HG03097 (cell line): ENCODE measurements at regions not wholly inside any gene's neighbourhood (a gene's known extent, or its start where the extent isn't known, plus 50 kb on each side); places are given as distances from the start of the nearest gene placed in this dataset.
A peak's percentile ranks its signal among the peaks of the same experiment; 100 is the strongest.

Source experiments
- ATAC-seq: cut with Tn5 transposase; IDR thresholded peaks from one replicate; pipeline ENCODE4 v1.9.1; 2021; ENCODE audit not compliant: unreplicated experiment, low FRiP score

DNA sequence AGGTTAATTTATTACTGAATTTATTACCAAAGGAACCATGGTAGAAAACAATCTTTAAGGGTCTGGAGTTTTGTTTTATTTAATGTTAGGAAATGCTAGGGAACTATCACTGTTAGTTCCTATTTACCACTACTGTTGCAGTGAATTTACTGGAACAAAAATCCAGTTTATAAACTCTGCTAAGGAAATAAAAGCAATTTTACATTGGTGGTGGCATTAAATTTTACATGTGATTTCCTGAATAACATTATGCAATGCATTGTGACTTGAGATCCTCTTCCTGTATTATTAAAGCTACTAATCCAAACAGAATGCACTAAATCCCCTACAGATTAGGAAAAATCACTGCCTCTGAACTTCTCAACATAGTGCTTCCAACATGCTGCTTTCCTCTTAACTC is 599.5 kb upstream of the PTGER4 start:
- ATAC-seq: no peak

DNA sequence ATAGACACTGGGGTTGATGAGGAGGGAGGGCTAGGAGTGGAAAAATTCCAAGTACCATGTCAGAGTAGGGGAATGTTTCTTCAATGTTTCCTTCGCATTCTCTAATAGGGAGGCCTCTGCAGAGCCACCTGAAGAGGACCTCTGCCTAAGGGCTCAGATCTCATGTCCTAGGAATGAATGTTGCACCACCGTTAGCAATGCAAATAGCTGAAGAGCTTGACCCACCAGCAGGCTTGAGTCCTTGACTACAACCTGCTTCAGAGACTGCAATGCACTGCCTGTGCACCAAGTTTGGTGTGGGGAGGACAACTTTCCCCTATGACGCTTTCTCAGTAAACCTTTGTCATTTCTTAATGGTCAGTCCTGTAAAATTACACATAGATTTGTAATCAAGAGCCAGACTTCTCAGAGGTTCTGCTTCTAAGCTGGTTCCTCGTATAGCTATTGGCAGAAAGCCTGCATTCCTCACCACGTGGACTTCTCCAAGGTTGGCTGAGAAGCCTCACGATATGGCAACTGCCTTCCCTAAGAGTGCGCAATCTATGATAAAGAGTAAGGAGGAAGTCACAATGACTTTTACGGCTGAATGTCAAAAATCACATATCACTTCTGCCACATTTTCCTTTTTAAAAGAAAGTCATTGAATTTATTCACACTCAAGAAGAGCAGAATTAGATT is 600.7 kb upstream of the PTGER4 start:
- no peak for ATAC-seq

DNA sequence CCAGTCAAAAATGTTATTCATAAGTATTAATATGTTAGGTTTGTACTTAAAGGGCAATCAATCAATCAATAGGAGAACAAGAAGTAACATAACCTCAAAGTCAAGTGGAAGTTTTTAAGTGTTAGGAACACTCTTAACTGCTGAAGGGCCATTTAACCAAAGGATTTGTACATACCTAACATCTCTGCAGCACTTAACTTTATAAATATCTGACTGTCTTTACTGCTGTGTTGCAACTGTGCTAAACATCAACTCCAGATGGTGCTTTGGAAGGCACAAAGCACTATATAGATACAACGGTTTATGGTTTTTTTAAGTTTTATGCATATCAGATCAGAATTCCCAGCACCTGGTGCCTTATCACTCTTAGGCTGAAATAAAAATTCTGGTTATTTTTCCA is 604.9 kb upstream of the PTGER4 start:
- ATAC-seq: no peak

DNA sequence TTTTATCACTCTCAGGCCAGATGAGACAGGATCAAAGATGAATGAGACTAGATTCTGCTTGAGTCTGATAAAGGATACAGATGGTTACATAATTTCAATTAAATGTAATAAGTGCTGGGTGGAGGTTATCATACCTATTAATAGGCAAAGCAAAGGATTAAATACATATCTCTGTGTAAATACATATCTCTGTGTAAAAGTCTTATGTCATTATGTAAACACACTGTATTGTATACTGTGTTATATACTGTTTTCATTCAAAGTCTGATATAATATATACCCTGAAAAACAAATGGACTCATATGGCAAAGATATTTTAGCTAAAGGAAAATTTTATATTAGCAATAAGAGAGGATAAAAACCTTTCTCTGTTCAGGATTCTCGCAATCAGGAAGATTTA is 605.8 kb upstream of the PTGER4 start:
- no peak for ATAC-seq

DNA sequence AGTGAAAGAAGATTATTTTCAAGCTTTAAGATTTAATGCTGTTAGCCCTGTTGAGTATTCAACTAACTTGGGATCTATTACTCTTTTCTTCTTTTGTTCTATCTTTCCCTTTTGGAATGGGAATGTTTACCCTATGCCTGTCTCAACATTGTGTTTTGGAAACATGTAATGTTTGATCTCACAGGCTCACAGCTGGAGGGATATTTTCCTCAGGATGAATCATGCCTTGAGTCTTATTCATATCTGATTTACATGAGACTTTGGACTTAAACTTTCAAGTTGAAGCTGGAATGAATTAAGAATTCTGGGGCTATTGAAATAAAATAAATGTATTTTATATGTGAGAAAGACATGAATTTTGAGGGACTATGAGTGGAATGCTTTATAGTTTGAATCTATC is 607.8 kb upstream of the PTGER4 start:
- ATAC-seq: no peak

DNA sequence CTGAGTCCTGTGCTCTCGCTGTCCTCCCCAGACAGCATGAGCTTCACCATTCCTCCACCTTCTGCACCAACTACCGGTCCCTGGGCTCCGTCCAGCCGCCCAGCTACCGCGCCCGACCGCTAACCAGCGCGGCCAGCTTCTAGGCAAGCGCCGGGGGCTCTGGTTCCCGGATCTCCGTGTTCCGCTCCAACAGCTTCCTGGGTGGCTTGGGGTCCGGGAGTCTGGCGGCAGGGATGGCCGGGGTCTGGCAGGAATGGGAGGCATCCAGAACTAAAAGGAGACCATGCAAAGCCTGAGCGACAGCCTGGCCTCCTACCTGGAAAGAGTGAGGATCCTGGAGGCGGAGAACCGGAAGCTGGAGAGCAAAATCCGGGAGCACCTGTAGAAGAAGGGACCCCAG is 613.1 kb upstream of the PTGER4 start:
- no peak for ATAC-seq

DNA sequence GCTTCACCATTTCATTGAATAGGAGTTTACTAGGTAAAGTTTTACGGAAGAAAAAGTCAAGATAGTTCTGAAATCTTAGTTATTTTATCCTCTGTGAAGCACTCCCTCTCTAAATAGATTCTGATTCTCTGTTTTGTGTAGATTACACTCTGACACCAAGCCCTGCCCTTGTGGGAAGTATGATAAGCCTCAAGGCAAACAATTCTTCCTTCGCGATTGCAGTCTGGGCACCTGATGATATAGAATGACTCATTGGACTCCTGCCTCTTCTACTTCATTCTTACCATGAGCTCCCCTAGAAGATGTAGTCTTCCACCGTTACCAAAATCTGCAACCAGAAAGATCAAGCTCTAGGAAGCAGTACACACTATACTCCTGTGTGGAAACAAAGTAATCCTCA is 626.9 kb upstream of the PTGER4 start:
- ATAC-seq: no peak

DNA sequence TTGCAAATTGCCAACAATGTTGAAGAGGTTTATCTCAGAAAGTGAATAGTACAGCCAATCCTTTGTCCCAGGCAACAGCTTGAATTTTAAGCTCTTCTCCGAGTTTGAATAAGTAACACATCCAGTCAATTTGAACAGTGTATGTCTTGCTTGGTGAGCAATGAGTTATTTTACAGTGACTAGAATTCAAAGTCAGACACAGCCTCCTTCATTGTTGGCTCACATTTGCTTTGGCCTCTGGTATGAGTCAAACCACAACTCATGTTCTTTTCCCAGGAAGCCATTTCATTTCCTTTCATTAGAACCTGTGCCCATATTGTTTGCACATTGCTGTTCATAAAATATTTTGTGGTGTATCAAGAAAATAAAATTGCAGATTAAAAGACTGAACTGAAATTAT is 622.0 kb upstream of the DAB2 start:
- ATAC-seq: no peak

DNA sequence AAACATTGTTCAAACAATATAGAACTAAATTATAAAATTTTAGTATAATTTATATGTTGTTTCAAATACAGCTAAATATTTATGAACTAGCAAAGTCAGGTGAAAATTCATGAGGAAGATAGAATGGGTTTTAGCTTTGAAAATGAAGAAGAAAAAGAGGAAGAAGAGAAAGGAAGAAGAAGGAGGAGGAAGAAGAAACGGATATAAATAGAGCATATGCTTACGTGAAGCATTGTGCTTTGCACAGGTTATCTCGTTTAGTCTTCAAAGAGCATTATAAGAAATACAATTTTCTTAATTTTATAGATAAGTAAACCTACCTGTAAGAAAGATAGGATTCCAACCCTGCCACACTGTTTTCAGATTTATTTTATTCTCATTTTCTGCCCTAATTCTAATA is 620.6 kb upstream of the DAB2 start:
- ATAC-seq: no peak

DNA sequence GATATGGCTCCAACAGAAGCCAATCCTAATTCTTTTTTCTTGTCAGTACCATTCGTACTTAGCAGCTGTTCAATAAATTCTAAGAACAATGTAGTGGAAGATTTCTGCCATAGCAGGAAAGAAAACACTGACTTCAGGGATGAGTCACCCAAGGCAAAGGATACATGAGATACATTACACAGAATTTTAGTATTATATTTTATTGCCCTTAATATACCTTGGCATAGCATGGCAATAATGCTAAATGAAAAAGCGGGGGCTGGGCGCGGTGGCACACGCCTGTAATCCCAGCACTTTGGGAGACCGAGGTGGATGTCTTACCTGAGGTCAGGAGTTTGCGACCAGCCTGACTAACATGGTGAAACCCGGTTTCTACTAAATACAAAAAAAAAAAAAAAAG is 619.1 kb upstream of the DAB2 start:
- no peak for ATAC-seq

DNA sequence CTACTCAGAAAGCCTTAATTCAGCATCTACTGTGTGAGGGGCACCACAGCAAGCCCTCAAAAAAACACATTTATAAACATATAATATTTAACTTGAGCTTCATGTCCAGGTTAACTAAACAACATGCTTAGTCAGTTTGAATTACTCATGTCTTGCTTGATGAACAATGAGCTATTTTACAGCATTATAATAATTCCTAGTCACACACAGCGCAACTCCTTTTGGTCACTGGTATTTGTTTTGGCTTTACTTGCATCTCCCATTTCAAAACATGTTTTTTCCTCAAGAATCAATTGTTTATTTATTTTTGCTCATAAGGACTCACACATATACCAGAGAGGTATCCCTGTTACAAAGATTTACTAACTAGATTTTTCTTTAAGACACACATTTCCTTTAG is 616.7 kb upstream of the DAB2 start:
- ATAC-seq: no peak

DNA sequence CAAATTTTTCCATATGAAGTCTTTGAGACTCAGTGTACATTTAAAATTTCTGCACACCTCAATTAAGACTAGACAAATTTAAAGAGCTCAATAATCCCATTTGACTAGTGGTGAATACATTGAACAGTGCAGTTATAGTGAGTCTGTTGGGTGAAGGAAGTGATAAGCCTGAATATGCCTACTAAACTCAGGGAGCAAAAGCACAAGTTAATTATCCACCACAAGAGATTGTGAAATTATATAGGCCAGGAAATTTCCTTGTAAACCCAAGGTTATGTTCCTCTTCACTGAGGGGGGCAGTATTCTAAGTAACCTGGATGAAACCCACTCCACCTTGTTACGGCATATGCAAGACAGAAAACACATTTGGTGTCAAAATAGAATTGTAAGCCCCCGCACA is 612.9 kb upstream of the DAB2 start:
- ATAC-seq: no peak

DNA sequence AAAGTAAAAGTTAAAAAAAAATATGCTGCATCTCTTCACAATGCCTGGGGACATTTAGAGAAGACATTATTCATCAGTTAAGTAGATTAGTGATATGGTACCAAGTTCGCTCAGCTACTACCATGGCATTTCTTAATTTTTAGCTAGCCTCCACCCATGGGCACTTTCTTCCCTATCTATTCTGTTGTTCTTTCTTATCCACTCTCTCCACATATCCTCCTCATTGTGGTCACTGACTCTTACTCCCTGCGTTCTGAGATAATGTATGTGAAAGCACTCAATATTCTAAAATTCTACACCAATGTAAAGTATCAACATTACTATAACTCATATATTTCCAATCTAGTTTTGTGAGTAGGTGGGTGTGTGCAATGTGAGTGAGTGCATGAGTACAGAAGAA is 609.7 kb upstream of the DAB2 start:
- ATAC-seq: no peak

DNA sequence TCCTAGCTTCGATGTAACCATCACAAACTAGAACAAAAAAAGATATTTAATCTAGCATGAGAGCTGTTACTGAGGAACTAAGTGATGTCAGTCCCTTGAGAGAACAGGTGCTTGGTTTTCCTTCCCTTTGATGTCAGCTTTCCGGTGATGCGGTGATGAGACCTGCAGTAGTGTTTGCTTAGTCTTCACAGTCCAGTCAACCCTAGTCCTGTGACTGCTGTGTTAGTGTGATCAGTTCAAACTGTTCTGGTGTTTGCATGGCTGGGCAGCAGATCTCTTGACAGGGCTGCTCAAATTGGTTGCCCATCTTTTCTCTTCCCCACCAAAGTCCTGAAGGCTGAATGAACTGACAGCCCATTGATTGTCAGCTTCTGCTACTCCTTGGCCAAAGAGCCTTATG is 608.6 kb upstream of the DAB2 start:
- peak; percentile 99 for ATAC-seq

DNA sequence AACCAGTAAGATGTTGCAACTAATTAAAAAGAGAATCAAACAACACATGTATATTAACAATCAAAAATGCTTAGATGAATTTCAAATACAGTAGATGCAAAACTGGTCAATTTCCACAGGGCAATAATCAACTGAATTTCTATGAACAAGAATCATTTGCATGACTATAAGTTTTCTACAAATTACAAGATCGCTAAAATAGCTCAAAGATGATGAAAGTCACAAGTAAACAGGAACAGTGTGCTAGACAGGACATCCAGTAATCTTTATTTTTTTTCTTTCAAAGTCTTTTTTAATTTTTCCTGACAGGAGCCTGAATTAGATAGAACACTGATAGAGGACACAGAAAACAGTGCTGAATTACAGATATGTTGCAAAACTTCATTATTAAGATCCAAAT is 608.2 kb upstream of the DAB2 start:
- ATAC-seq: no peak

DNA sequence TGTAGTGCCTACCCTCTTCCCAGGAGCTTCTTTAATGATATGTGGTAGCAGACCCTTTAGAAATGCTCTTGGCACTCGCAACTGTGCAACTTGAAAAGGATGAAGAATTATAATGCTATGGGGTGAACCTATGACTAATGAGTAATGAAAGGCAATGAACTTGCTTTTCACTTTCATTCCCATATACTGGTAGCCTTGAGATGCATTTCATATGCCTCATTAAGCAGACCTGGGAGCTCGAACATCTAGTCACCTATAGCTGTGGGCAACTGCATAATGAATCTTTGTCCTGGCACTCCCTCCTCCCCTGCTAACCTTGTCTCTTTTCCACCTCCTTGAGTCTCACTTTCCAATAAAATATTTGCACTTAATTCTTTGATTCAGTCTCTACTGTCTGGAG is 605.9 kb upstream of the DAB2 start:
- no peak for ATAC-seq

DNA sequence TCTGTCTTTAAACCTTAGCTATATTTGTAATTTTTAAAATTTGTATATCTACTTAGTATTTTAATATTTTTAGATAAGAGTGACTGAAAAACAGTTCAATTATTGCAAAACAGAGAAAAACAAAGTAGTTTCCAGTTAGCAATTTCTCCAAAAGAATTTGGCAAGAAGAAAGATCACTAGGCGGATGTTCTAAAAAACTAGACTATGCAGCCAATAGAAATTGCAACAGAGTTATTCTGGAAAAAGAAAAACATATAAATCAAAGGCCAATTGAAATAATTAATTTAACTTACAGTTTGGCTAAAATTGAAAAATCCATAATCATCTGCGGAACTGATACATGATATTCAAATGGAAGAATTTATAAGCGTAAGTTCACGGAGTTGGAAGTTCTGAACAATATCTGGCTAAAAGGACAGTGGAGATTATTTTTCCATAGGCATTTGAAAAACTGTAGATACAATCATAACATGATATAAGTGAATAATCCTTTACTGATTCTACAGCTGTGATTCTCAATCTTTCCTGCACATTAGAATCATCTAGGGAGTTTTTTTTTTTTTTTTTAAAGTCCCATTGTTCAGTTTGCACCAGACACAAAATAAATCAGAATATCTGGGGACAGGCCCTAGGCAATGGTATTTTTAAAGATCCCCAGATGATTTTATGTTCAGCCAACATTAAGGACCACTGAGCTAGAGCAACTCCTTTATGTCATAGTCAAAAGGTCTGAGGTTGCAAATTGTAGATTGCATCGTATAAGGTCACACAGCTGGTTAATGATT is 605.1 kb upstream of the DAB2 start:
- ATAC-seq: no peak

DNA sequence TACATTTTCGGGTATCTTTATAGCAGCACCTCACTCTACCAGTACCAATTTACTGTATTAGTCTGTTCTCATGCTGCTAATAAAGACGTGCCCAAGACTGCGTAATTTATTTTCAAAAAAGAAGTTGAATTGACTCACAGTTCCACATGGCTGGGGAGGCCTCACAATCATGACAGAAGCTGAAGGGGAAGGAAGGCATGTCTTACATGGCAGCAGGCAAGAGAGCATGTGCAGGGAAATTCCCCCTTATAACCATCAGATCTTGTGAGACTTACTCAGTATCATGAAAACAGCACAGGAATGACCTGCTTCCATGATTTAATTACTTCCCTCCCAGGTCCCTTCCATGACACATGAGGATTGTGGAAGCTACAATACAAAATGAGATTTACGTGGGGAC is 602.6 kb upstream of the DAB2 start:
- no peak for ATAC-seq

DNA sequence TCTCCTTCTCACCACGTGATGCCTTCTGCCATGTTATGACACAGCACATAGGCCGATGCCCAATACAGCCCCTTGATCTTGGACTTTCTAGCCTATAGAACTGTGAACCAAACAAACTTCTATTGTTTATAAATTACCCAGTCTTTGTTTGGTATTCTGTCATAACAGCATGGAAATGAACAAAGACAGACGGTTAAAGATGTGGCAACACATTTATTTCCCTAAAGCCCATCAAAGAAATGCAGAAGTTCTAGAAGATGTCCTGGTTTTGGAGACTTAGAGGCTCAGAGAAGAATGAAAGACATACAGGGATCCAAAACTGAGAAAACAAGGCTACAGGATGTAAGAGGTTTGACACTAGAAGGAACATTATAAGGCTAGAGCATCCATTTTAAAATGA is 600.8 kb upstream of the DAB2 start:
- ATAC-seq: no peak

DNA sequence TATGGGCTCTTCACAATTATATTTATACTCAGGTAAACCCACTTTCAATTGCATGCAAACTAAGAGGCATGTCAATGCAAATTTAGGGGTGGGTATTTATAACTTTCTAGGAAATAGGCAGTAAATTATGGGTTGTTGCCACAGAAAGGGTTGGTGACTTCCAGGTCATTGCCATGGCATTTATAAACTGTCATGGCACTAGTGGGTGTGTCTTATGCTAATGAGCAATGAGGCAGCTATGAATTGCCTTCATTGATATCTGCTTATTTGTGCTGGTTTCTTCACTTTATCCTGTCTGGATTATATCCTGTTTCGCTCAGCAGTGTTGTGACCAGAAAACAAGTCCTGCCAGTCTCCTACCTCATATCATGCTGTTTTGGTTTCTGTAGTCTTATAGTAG is 597.3 kb upstream of the DAB2 start:
- ATAC-seq: no peak

DNA sequence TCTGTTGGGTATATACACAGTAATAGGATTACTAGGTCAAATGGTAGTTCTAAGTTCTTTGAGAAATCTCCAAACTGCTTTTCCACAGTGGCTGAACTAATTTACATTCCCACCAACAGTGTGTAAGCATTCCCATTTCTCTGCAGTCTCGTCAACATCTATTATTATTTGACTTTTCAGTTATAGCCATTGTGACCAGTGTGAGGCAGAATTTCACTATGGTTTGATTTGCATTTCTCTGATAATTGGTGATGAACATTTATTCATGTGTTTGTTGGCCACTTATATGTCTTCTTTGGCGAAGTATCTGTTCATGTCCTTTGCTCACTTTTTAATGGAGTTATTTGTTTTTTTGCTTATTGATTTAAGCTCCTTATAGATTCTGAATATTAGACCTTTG is 596.2 kb upstream of the DAB2 start:
- ATAC-seq: no peak

DNA sequence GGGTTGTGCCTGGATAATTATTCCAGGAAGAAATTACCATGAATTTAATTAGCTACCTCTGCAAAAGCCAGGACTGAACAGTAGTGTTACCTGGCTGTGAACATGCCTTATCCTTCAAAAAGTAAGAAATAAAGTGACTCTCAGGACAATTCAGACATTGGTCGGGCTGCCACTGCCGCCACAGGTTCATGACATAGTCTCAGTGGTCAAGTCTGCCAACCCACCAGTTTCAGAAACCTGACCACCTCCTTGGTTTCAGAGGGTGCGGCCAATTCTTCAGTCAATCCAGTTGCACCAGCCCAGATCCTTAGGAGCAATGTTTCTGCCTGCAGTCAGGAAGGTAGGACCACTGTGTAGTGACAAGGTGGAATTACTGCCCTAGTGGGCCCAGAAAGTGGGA is 593.1 kb upstream of the DAB2 start:
- no peak for ATAC-seq

DNA sequence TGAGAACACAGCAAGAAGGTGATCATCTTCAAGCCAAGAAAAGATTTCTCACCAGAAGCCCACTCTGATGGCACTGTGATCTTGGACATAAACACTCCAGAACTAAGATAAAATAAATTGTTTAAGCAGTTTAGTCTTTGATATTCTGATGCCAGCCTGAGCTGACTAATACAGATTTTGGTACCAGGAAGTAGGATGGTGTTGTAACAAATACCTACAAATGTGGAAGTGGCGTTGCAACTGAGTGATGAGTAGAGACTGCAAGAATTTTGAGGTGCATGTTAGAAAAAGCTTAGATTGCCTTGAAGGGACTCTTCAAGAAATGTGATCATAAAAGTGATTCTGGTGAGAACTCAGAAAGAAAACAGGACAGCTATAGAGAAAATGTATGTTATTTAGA is 592.4 kb upstream of the DAB2 start:
- ATAC-seq: no peak
